Fibroblast of peridontal ligament (primary cell): ENCODE measurements at regions not wholly inside any gene's neighbourhood (a gene's known extent, or its start where the extent isn't known, plus 50 kb on each side); places are given as distances from the start of the nearest gene placed in this dataset.
"Not testable (repeated sequence)": the region's sequence is repeated elsewhere in the genome, so short reads cannot be mapped to it uniquely, and the experiment has no call there.

Experiments used
- DNase-seq: peaks from one replicate; pipeline ENCODE4 v3.0.0-alpha.2; 2010; ENCODE audit errors: extremely low read depth

GRCh38 chr5:1636208-1636770, 112.5 kb upstream of the LPCAT1 start:
- DNase-seq: not testable (repeated sequence)

- peak; percentile 49 for DNase-seq
Measured at GRCh38 chr5:1635477-1635876, 111.7 kb upstream of the LPCAT1 start.

- DNase-seq: no peak
Measured at GRCh38 chr5:1634337-1634661, 110.5 kb upstream of the LPCAT1 start.

GRCh38 chr5:1633605-1634336, 110.0 kb upstream of the LPCAT1 start:
- DNase-seq: peak; percentile 53

- not testable (repeated sequence) for DNase-seq
Measured at GRCh38 chr5:1631004-1631403, 107.2 kb upstream of the LPCAT1 start.

GRCh38 chr5:1626397-1626796, 102.6 kb upstream of the LPCAT1 start:
- DNase-seq: not testable (repeated sequence)

GRCh38 chr5:1619531-1619930, 95.8 kb upstream of the LPCAT1 start:
- not testable (repeated sequence) for DNase-seq

GRCh38 chr5:1618296-1618865, 94.6 kb upstream of the LPCAT1 start:
- DNase-seq: not testable (repeated sequence)

GRCh38 chr5:1617236-1617755, 93.5 kb upstream of the LPCAT1 start:
- not testable (repeated sequence) for DNase-seq

GRCh38 chr5:1613515-1613914, 89.8 kb upstream of the LPCAT1 start:
- not testable (repeated sequence) for DNase-seq

- not testable (repeated sequence) for DNase-seq
Measured at GRCh38 chr5:1610526-1610925, 86.8 kb upstream of the LPCAT1 start.

GRCh38 chr5:1609111-1609510, 85.4 kb upstream of the LPCAT1 start:
- not testable (repeated sequence) for DNase-seq

GRCh38 chr5:1608336-1608735, 84.6 kb upstream of the LPCAT1 start:
- DNase-seq: peak; percentile 87

GRCh38 chr5:1606951-1607350, 83.2 kb upstream of the LPCAT1 start:
- DNase-seq: not testable (repeated sequence)

- DNase-seq: not testable (repeated sequence)
Measured at GRCh38 chr5:1603916-1604315, 80.2 kb upstream of the LPCAT1 start.

- not testable (repeated sequence) for DNase-seq
Measured at GRCh38 chr5:1601565-1601964, 77.8 kb upstream of the LPCAT1 start.

GRCh38 chr5:1598950-1599737, 75.4 kb upstream of the LPCAT1 start:
- DNase-seq: peak; percentile 68

GRCh38 chr5:1597093-1597473, 73.3 kb upstream of the LPCAT1 start:
- DNase-seq: peak; percentile 17

- not testable (repeated sequence) for DNase-seq
Measured at GRCh38 chr5:1596462-1597092, 72.8 kb upstream of the LPCAT1 start.

- no peak for DNase-seq
Measured at GRCh38 chr5:1594357-1595106, 70.8 kb upstream of the LPCAT1 start.

GRCh38 chr5:1593903-1594356, 70.2 kb upstream of the LPCAT1 start:
- no peak for DNase-seq
